Activated CD8-positive, alpha-beta memory T cell treated with anti-CD3 and anti-CD28 coated beads for 36 hours (primary cell): ENCODE measurements at regions not wholly inside any gene's neighbourhood (a gene's known extent, or its start where the extent isn't known, plus 50 kb on each side); places are given as distances from the start of the nearest gene placed in this dataset.

Source experiments
- CTCF ChIA-PET: fragments of 350-600 bp; sonication (Branson Sonifier 250); formaldehyde crosslinking; loops from one replicate; lab custom pipeline; 2021; ENCODE audit warnings: antibody characterized with exemption; lab: Charles Lee
- POLR2A ChIA-PET: fragments of 350-600 bp; sonication (Branson Sonifier 250); formaldehyde crosslinking; loops from one replicate; lab custom pipeline; 2021; ENCODE audit warnings: antibody characterized with exemption; lab: Charles Lee

DNA sequence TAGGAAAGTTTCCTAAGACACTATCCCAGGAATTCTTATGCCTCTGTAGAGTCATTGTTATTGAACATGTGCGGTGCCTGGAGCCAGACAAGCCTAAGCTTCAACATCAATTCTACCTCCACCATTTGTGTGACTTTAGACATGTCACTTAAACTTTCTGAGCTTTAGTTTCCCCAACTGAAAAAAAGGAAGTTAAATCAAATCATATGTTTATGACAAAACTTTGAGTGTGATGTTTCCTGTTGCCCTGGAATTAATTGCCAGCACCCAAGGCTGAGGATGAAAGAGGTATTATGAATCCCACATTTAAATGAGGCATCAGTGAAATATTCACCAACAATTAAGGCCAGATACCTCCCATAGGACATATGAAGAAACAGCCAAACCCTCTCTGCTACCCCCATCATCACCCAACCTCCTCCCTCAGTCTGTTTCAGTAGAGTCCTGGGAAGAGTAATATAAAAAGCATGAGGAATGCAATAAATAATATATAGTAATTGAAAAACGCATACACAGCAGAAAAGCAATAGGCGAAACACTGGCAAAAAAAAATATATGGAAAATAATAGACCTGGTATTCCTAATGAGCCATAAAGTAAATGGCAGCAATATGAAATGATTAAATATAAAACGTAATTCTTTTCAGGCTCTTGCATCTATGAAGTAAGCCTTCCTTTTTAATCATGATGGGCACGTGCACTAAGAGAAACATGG lies 182.0 kb upstream of the DCN start:
- POLR2A ChIA-PET, result no interaction called here

DNA sequence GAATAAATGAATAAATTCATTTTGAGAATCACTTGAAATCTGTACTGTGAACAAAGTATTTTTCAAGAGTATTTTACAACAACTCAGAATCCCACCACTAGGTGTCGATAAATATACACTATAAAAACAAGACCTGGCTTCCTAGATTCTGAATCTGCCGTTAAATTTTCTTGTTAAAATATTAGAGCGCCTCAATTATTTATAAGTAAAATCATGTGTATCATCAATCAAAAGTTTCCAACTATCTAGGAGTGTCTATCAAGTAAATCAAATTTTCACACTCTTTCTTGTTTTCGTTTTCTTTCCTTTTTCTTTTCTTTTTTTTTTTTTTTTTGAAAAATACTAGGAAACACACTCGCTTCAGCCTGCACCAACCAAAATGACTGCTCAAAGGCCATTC lies 179.2 kb upstream of the DCN start:
- ChIA-PET POLR2A (no interaction called here), CTCF (no interaction called here)

More for the DNA sequence above, 182.0 kb upstream of the DCN start:
- CTCF ChIA-PET, result no interaction called here

DNA sequence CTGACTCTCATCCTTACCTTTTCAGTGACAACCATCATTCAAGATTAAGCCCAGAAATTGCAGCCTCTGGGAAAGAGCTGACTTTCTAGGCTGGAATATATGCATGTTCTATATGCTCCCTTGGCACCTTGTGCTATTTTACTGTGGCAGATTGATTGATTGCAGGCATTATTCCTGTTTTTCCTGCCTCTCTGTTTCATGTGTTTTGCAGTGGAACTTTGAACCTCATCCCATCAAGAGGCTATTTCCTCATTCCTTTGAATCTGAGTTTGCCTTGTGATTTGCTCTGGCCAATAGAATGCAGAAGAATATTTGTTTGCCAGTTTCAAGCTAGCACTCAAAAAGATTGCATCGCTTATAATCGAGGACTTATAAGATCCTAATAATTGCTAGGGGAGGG lies 174.8 kb upstream of the DCN start:
- POLR2A ChIA-PET, result no interaction called here
- CTCF ChIA-PET, result no interaction called here

DNA sequence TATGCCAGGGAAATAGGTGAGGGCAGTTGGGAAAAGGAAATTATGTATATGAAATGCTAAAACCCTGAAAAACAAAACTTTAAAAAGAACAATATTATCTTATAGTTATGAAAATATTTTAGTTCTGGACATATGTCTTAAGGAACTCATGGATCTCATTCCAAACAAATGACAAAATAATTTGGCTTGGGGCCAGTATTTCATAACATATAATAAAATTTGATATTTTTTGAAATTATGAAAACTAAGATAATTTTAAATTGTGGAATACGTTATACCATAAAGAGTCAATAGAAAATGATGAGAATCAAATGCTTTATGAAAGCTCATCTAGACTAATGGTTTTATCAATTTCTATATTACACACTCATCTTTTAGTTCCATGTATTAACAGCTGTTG lies 173.8 kb upstream of the DCN start:
- CTCF ChIA-PET, result no interaction called here
- POLR2A ChIA-PET, result no interaction called here

DNA sequence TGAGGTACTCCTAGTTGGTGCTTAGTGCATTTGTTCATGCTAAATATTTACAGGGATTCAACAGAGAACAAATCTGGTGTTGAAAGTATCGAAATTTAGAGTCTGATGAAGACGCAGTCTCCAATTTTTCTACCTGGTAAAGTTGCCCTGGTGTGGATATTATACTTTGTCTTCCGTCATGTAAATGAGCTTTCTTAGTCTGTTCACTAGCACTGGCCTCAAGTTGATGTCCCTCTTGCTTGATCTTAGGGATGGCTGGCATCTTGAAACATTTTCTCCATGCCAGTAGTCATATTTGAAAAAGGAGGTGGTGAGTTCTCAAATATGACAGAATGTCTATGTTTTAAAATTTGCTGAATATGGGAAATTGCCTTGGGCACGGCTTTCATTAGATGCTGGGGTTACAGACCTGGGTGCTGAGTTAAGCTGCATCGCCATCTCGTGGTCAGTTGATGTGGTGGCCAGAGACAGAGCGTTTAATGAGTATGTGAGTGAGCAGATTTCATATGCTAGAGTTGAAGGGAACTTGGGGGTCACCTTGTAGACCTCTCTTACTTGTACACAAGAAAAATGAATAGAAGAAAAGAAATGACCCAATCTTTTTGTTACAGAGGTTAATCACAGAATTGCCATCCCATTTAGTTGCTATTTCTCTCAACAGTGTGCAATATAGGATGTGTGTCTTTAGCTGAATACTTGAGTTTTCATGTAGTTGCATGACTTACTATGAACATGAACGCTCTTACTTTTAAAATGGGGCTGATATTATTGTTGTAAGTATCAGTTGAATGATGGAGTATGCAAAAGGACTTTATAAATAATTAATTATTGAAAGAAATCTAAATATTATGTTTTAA lies 172.8 kb upstream of the DCN start:
- CTCF ChIA-PET, result interaction anchor here (0.5 kb wide), 2 partner anchors 456 to 486 kb away, joined by 3 to 4 read pairs; no protein-coding TSS in a partner anchor
- POLR2A ChIA-PET, result no interaction called here

DNA sequence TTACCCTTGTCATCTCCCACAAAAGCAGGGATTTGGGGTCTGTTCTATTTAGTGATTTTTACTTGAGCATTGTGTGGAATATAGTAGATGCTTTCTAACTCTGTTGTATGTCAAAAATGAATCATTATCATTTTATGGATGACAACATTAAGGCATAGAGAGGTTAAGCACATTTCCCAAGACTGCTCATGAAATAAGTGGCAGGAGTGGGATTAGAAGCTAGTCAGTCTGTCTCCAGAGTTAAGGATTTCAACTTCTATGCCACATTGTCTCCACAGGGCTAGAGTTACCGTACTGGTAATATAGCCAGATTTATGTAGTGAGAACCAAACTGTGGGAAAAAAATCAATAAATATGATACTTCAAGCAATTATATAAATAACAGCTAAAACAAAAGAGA lies 170.6 kb upstream of the DCN start:
- ChIA-PET POLR2A (no interaction called here), CTCF (no interaction called here)

DNA sequence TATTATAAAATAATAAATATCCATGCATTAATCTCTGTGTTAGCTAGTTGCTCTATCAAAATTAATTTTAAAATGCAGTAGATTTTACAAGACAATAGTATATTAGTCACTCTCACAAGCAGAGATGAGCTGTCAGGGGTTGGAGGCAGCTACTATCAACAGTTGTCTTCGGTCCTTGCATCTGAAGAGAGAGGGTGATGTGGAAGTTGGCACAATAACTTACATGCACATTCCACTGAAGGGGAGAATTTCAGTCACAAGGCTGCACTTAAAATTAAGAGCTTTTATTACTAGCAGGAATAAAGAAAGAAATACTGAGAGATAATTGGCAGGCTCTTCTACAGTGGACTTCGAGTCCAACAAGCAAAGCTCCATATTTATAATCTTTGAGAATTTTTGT lies 166.9 kb upstream of the DCN start:
- ChIA-PET CTCF (no interaction called here), POLR2A (no interaction called here)

DNA sequence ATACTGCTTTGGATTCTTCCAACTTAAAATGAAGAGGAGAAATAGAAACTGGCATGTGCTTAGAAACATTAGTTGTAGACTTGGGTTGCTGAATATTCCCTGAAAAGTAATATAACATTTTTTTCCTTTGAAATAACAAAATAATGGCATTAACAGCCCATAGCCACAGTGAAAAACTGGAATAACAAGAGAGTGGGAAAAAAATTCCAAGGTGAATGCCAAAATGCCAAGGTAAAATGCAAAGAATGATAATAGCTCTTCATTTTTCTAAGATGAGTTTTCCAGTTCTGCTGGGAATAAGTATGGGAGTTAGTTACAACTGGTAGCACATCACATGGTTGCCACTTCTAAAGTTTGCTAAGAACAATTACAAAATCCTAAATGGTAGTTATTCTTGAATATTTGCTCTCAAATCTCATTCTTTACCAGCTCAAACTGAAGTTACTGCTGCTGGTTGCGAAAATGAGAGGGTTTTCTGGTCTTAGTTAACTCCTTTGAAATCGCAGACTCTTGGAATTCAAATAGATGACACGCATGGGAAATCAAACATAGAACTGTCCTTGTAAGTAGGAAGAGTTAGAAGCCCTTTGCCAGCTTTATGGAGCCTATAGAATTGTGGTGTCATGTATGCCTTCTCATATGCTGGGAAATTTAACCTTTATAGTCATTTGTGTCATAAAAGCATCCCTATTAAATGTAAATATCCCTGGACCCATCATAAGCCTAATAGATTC lies 165.0 kb upstream of the DCN start:
- CTCF ChIA-PET, result no interaction called here
- POLR2A ChIA-PET, result no interaction called here

DNA sequence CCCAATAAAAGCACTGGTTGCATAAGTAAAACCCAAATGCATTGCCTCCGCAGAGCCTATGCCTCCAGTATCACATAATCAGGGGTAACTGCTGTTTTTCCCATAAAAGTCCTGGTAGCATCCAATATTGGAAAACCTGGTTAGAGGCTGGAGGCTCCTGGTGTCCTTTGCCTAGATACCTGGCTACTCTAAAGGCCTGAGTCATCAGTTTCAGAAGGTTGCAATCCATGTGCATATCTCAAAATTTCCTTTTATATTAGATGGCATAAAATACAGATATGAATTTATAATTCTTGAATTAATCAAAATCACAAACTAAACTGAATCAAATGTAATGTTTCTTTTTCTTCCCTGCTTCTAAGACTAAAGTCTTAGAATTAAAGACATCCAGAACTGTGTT lies 164.2 kb upstream of the DCN start:
- CTCF ChIA-PET, result no interaction called here
- POLR2A ChIA-PET, result no interaction called here

DNA sequence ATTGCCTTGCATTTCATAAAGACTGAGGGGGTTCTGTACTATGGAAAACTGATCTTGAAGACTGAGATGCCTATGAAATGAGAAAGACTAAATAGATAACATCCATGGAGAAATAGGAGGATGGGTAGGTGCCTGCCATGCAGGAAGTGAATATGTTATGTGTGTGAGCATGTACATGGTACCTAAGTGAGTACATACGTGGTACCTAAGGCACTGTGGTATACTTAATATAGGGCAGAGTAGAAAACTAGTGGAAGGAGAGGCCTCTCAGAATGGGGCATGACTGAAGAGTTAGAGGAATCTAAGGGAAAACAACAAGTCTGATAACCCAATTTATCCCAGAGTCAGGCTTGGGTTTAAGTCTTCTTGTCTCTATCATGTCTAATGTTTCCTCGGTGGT lies 161.8 kb upstream of the DCN start:
- POLR2A ChIA-PET, result no interaction called here
- CTCF ChIA-PET, result no interaction called here

DNA sequence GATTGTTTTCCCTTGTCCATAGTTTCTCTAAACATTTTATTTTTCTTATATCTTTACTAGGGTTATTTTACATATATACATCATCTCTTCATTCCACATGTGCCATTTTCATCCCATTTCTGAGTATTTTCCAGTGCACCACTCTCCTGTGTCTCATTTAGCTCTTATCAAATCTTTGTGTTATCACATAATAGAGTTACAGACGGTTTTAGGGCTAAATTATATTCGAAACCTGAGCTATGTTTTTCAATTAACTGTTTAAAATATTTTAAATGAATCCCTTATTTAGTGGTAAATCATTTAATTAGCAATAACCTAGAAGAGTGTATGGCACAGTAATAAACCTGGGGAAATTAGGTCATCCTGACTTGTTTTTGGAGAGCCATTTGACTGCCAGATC lies 160.4 kb upstream of the DCN start:
- ChIA-PET POLR2A (no interaction called here), CTCF (no interaction called here)

DNA sequence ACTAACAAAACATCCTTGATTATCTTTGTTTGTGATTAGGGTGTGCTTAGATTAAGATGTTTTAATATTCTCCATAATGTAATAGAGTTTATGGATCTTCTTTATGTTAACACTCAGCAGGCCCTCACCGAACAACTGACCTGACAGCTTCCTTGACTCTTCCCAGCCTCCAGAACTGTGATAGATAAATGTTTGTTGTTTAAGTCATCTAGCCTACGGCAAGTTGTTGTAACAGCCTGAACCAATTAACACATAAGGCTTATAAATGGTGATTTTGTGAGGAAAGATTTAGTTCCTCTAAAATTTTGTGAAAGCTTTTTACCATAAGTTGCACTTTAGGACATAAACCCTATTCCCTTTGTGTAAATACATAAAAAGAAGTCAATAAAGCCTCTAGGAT lies 156.5 kb upstream of the DCN start:
- CTCF ChIA-PET, result no interaction called here

DNA sequence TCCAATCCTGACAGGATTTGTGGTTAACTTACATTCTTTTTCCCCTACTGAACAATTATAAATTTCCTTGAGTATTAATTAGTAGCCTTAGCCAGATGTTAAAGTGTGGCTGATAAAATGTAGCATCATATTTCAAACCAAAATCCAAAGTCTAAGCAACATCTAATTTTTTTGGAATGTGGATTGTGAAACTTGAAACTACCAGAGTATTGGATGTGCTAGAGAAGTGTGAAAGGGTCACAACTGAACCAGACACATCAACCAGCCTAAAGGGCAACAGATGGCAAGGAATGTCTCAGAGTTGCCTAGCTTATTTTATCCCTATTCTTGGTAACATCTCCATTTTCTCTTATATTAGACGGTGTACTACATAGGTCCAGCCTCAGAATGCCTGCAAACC lies 153.1 kb upstream of the DCN start:
- CTCF ChIA-PET, result no interaction called here
- POLR2A ChIA-PET, result no interaction called here

More for the DNA sequence above, 156.5 kb upstream of the DCN start:
- POLR2A ChIA-PET, result no interaction called here

DNA sequence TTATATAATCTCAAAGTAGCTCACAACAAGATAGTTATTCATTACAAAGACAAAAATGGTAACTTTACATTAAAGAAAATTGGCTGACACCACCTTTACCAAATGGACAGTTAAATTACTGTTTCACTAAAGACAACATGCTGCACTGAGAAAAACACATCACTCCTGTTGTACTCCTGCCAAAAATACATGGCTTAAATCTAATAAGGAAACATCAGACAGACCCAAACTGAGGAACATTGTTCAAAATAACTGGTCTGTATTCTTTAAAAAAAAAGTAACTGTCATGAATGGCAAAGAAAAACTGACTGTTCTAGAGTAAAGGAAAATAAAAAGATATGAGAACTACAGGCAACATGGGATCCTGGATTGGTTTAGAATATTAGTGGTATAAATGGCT lies 151.3 kb upstream of the DCN start:
- CTCF ChIA-PET, result no interaction called here
- POLR2A ChIA-PET, result no interaction called here

DNA sequence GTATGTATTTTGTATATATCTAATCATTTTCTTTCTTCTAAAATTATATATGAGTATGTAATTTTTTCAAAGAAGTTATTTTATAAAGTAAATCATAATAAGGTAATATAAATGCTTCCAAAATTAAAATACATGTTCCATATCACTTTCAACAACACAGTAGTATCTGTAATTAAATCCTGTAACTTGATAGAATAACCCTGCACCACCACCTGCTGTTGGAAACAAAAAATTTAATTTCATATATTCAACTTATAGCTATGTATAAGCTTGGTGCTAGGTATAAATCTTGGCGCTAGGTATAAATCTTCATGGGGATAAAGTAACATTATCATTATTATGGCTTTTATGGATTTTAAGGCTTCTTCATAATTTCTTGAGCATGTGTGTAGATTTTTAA lies 149.7 kb upstream of the DCN start:
- ChIA-PET CTCF (no interaction called here), POLR2A (no interaction called here)

DNA sequence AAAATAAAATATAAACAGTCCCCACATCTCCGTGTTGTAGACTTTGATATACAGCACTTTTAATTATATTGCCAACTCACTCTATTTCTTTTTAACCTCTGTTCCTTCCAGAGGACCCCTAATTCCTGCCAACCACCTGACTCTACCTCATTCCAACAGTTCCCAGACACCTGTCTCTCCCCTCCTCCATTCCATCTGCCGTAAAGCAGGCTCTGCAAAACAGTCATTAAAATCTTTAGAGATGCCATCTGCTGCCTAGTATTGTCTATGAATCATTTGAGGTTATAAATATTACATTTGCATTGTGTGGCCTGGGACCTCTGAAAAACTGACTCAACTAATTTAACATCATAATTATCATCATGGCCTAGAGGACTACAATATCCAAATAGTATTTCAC lies 148.8 kb upstream of the DCN start:
- POLR2A ChIA-PET, result no interaction called here
- CTCF ChIA-PET, result no interaction called here

DNA sequence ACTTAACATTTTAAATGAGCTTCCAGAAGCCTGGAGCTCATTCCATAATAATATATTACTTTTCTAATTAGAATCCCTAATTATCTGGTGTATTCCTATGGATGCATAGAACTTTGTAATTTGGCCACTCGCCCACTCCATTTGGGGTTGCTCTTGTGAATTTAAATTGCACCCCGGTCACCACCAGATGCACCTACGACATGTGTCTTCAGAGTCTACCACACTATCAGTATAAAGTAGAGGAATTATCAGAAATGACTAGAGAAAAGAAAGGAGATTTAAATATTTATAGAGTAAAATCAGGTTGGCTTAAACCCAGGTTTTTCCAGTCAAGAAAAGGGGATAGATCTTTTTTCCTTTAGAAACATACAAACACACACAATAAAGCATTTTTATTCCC lies 145.8 kb upstream of the DCN start:
- POLR2A ChIA-PET, result no interaction called here

DNA sequence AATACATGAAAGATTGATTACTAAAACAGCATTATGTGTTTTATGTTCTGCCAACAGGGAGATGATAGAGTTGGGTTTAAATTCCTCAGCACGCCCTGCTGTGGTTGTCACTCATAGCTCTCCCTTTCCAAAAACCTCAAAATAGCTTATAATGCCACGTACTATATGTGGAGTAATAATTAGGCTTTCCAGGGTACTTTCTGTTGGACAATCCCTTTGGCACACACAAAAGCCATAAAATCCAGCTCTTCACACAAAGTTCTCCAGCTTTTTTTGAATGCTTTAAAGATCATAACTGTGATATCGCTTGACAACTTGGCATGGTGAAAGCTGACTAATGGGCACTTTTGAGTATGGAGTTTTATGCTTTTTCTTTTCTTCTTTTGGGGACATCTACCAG lies 145.3 kb upstream of the DCN start:
- ChIA-PET CTCF (no interaction called here), POLR2A (no interaction called here)

More for the DNA sequence above, 145.8 kb upstream of the DCN start:
- CTCF ChIA-PET, result no interaction called here

DNA sequence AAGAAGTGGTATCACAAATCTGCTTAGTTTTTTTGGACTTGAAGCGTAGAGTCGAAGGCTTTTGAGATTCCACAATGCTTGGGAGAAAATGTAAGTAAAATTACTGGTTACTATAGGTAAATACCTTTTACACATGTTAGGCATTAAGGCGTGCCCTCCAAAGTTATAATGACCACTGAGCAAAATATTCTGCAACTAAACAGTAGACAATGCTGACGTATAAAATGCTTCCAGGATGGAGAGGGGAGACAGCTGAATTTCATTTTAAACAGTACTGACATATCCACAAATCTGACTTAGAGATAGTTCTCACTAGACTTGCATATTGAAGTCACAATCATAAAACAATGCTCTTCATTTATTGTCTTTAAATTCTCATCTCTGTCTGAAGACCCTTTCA lies 144.5 kb upstream of the DCN start:
- ChIA-PET CTCF (interaction anchor here (1.7 kb wide), 1 partner anchor 349 kb away, joined by 5 read pairs; no protein-coding TSS in a partner anchor), POLR2A (no interaction called here)
